LoVo (cell line): ENCODE measurements at regions not wholly inside any gene's neighbourhood (a gene's known extent, or its start where the extent isn't known, plus 50 kb on each side); places are given as distances from the start of the nearest gene placed in this dataset.
"Not testable (repeated sequence)": the region's sequence is repeated elsewhere in the genome, so short reads cannot be mapped to it uniquely, and the experiment has no call there.

Experiments
- DNase-seq: peaks from one replicate; pipeline ENCODE4 v3.0.0-alpha.2; 2016; ENCODE audit warnings: low spot score

DNA sequence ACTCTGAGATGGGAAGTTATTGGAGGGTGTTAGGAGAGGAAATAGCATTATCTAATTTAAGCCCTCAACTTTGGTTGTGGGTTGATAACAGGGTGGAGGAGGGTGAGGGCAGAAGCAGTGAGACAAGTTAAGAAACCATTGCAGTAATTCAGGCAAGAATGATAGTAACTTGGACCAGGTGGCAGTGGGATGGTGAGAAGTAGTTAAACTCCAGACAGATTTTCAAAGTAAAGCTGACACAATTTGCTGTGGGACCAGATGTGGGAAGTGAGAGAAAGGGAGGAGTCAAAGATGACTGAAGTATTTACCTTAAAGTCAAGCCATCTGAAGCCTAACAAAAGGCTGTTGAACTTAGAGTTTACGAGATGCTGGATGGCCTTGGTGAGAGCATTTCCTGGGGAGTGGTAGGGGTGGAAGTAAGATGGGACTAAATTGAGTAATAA lies 163.2 kb upstream of the KLF7 start:
- no peak for DNase-seq

DNA sequence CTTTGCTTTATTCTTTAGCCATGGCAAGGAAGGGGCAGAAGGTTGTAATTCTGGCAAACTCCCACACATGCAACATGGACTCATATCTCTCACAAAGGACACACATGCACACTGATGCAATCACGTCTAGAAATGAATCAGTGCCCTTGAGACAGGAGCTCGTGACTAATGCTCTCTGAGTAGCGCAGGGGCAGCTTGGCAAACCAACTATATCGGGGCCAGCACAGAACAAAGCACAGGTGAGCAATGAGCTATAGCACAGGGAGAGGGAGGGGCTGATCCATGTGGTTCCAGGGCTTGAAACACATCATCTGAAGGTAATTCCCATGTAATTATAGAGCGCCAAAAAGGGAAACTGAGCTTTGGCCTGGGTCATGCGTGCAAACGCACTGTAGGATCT lies 165.2 kb upstream of the KLF7 start:
- peak; percentile 22 for DNase-seq

DNA sequence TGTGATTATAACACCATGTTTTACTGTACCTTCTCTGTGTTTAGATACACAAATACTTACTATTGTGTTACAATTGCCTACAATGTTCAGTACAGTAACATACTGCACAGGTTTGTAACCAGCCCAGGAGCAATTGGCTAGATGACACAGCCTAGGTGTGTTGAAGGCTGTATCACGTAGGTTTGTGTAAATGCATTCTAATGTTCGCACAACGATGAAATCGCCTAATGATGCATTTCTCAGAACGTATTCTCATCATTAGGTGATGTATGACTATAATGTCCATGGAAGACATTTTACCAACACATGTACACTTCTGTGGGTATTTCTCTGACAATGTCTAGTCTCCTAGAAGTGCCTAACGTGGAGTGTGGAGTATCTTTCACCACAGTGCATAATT lies 165.9 kb upstream of the KLF7 start:
- DNase-seq: no peak

DNA sequence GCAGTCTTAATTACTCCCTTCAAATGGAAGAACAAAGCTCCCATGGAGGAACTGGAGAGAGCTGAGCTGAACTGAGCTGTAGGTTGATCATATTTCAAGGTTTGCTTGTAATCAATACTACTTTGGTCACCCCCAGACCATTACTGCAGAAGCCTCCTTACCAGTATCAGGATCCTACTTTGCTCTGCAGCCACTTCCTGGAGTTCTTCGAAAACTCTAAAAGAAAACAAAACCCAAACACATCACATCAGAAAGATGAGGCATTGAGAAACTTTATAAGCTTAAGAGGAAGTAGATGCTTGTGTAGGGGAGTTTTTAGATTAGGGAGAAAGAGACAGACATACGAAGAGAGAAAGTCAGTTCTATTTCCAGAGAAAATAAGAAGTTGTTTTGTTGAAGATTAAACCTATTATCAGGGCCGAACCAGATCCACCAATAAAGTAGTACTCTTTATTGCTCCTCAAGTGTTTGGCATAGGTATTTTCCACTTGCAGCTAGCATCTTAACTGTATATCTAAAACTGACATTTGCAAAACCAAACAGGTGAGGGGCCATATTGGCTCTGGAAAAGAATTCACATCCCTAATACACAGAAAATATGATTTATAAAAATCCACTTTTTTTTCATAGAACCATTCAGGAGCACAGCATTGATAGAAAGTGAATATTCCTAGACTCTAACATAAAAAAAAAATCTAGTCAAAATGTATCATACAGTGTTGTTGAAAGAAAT lies 166.9 kb upstream of the KLF7 start:
- no peak for DNase-seq

DNA sequence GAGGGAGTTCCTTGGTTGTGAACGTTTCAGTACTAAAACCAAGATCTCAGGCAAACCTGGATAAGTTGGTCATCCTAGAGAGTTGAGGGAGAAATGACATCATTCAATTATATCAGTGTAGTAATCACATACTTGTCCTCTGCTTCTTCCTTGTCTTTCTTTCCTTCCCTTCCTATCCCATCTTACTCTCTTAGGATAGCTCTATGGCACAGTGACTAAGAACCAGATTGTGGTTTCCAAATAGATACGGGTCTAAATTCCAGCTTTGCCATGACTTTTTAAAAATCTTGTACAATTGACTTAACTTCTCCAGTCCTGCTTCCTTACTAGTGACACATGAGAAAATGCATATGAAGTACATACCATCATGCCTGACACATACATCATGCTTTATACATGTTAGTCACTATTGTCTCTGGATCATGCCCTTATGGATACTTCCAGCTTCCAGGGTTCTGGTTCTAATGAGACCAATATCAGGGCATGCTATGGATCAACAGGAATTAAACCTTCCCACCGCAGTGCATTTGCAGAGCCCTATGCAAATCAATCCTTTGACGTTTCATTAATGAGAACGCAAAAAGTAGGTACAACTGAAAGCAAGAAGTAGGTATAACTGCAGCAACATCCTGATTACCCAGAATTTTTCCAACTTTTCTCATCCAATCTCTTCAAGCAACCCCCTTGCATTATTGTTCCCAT lies 168.0 kb upstream of the KLF7 start:
- no peak for DNase-seq

DNA sequence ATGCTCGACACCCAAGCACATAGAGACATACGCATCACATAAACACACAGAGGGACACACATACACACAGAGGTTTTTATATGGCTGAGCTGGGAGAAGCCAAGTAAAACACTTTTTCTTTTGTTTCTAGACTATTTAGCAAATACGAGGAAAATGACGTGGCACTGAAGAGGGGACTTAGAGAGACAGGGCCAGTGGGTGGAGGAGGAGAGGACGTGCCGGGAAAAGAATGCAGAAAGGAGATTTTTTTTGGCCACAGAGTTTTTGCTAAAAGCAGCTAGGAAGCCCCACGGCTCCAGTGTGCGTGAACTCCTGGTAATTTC lies 168.5 kb upstream of the KLF7 start:
- no peak for DNase-seq

DNA sequence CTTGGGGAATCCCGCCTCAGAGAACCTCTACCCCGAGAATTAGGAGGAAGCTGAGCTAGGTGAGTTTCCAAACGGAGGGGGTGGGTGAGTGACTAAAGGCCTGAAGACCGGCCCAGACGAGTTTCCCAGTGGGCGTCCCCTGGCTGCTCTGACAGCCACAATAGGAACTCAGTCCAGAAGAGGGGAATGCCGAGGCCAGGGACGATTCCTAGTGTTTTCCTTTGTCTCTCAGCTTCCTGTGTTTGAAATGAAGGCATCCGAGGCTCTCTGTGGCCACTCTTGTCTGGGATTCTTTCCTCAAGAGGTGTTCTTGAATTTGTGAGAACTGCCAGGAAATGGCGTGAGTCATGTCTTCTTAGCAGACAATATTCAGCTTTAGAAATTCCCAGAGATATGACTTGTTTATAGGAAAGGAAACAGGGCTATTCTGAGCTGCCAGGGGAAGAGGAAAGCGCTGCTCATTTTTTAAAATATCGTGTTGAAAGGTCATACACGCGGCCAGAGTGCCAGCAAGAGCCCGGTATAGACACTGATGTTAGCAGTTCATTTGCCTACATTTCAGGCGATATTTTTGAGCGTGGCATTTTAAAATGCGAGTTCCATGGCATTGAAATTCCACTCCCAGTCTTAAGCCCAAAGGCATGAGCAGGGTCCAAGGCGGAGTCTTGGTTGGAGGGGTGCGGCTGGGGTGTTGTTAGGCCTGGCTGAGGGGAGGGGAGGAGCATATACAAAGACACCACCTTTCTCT lies 169.1 kb upstream of the KLF7 start:
- peak; percentile 45 for DNase-seq

DNA sequence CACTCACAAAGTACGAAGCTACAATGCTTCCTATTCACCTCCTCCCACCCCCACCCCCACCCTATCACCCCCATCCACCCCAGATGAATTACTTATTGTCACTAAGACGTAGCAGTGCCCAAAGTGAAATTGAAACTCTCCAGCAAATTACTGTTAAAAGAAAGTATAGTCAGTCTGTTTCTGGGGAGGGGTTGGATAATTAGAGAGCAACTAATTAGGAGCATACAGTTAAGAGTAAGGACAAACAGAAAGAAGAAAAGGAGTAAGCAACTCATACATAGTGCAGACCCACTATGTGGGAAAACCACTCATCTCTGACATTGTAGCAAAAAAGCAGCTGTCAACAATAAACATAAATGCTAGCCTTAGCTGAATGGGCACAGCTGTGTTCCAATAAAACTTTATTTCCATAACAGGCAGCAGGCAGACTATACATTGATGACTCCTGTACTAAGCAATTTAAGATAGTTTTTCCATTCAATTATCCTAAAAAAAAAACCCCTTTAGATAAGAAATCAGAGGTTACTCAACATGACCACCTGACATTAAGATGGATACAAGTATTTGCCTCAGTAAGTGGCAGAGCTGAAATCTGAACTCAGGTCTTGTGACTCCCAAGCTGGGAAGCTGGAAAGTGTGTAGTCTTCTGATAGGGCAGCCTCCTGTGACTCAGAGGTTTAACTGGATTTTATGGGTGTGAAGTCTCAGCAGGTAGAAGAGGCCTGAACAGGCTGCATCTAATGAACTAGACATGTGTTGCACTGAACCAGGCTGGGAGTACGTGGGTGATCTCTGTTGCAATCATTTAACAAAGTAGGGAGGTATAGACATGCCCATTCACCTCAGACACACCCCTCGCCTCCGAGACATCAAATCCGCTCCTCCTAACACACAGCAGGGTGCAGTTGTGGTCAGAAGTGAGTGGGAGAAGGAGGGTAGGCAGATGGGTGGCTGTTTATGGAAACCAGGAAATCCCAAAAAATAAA lies 171.8 kb upstream of the KLF7 start:
- DNase-seq: peak; percentile 77

DNA sequence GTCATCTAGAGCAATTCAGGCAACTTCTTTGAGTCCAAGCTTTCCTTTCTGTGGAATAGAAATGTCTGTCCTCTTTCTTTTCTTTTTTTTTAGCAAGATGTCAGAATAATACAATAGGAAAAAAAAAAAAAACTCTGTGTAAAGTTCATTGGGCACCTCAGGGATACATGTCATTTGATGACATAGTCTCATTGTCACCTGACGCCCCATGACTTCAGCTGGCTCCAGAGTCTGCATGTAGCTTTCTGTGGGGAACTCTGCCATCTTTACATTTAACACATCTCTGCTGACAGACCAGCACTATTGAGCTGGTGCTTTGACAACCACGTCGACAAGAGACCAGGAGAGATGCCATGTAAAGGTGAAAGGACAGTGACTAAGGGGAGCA lies 172.5 kb upstream of the KLF7 start:
- peak; percentile 22 for DNase-seq

DNA sequence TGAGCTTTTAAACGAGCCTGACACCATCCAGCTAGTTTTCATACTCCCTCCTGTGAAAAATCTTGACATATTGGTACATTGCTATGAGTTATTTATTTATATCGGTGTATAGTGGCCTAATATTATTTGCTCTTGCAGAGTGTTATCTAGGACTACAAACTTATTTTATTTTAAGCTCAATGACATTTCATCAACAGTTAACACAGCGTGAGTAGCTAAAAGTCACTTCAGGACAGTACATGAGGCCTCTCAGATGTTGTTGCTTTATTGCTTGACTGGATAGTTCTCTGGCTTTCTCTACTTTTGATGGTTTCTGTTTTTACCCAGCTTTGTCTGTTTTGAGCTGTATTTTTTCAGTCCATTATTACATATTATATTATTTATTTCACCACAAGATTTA lies 172.9 kb upstream of the KLF7 start:
- no peak for DNase-seq

DNA sequence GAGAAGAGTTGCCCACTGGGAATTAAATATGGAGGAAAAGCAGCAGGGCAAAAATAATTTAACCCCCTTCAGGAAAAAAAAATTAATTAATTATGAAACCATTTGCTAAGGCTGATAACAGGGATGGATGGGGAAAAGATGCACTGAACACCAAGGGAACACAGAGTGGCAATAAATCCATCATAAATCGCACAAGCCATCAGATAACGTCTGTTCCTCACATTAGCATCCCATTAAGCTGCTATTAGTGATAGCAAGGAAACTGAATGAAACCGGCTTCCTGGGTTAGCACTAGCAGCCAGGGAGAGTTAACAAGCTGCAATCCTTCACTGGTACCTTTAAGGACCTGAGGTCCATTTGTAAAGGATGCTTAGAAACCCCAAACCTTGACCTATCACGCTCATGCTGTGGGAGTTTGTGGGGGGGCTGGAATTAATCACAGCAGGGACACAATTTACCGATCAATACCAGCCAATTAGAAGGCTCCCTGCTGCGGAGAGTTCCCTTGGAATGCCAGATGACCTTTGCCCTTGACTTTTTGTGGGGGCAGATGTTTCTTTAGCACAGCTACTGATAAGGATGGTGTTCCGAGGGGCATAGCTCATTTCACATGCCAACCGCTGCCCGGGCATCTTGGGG lies 175.5 kb upstream of the KLF7 start:
- DNase-seq: no peak

DNA sequence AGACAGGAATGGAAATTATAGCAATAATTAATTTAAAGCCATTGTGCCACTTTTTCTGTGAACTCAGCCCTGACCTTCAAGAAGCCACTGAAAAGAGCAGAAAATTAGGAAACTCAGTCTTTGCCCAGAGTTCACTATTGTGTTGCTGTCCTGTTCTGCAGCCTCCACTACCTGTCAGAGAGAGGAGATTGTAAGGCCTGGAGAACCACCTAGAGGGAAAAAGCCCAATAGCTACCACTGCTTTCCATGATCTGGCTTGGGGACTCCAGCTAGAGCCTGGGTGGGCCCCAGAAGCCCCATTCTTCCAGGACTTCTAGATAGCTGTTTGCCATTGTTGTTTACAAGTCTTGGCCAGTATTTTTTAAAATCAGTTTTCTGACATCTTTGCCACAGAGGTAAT lies 176.1 kb upstream of the KLF7 start:
- no peak for DNase-seq

DNA sequence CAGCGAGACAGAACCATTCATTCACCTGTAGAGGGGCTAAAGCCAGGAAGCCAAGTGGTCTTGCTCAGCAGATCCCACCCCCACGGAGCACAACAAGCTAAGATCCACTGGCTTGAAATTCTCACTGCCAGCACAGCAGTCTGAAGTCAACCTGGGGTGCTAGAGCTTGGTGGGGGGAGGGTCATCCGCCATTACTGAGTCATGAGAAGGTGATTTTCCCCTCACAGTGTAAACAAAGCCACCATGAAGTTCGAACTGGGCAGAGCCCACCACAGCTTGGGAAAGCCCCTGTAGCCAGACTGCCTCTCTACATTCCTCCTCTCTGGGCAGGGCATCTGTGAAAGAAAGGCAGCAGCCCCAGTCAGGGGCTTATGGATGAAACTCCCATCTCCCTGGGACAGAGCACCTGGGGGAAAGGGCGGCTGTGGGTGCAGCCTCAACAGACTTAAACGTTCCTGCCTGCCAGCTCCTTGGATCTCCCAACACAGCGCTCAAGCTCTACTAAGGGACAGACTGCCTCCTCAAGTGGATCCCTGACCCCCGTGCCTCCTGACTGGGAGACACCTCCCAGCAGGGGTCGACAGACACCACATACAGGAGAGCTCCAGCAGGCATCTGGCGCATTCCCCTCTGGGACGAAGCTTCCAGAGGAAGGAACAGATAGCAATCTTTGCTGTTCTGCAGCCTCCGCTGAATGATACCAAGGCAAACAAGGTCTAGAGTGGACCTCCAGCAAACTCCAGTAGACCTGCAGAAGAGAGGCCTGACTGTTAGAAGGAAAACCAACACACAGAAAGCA lies 179.0 kb upstream of the KLF7 start:
- not testable (repeated sequence) for DNase-seq

DNA sequence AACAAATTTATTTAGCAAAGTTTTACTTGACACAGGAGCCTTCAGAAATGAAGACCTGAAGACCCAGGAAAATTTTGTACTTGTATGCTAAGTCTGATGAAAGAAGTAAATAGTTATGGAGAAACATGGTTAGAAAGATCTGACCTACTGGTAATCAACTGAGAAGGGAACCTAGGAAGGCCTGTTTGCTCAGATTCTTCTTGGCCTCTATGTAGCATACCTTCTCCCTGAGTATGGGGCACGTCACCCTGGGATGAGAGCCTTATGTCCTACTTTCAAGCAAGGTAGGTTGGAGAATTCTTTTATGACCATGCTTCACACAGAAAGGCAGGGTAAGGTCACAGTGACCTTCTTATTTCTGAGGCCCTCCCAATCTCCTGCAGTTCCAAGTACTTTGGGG lies 178.6 kb upstream of the CREB1 start:
- no peak for DNase-seq

DNA sequence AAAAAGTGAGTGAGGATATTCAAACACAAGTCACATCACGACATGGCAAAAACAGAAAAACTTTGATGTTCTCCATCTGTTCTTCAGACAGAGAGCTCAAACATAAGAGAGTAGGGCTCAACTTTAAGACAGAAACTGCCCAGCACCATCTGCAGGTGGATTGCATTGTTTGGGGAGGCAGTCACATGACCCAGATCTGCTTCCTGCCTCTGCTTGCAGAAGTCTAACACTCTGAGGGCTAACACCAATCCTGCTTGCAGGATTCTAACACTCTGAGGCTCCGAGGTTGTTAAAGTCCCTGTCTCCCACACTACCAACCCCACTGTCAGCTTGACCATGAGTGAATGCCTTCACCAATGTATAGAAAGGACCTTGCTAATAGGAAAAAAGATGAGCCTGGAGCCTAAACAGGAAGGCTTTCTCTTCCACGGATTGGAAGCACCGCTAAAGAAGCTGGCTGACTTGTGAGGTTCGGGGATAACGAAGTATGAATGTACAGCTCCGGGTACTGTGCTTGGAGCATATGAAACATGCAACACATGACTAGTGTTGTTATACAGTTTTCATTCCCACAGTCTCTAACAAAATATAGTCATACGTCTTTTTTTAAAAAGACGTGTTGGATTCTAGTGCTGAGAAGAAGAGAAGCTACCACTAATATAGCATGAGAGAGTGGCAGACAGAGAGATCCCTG lies 176.6 kb upstream of the CREB1 start:
- DNase-seq: no peak

DNA sequence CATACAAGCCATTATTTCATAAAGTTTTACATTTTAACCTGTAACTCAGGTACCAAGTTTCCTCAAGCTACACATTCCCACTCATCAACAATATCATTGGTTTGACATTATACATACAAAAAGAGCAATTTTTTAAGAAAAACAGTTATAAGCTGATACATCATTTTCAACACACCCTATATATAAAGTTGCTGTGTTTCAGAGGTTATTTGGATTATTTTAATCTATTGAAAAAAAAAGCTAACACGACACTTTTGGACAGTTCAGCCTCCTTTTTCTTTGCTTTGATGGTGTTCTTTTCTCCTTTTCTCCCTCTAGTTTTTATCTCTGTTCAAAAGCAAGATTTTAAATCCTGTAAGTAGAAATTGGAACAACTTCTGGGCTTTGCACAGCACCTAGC lies 175.9 kb upstream of the CREB1 start:
- no peak for DNase-seq

DNA sequence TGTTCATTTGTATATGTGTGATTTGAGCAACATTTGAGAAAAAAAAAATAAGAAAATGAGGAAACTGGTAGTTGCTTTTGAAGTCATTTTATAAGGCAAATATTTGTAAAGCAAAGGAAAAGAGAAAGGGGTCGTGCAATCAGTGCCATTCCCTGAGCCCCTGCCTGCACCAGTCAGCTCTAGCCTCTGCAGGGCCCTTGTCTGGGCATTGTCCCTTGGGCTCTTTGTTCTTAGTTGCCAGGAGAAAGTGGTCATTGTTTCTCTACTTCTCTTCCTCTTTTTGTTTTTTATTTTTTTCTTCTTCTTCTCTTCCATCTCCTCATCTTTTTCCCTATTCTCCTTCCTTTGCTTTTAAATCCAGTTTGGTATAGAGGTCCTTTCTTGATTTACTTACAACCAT lies 175.3 kb upstream of the CREB1 start:
- no peak for DNase-seq

DNA sequence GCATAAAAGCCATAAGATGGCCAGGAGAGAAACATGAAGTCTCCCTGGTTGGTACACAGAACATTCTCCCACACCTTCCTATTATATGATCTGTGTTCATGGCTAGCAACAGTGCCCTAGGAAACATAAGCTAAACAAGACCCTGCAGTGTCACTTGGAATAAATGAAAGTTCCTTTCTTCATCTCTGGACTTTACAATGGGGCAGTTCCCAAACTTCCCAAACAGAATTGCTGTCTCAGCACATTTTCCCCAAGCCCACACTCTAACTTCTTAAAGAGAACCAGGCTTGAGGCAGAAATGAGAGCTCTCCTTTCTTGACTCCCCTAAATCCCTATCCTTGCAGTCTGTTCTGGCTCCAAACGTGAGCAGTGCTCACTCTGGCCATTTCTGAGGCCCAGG lies 173.2 kb upstream of the CREB1 start:
- DNase-seq: no peak

DNA sequence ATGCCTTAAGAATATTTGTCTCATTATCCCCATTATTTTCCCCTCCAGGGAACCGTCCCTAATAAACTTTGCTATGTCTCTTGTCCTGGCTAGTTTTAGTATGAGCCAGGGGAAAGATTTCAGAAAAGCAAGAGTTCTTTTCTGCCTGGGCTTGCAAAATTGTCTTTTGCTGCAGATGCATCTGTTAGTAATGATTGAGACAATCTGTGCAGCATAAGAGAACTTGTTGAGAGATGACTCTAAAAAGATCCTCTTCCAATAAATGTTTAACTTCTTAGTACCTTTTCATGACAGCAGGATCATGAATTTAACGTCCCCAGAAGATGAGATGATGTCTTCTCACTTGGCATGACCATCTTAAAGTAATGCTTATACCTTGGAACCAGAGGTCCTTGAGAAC lies 172.5 kb upstream of the CREB1 start:
- no peak for DNase-seq

DNA sequence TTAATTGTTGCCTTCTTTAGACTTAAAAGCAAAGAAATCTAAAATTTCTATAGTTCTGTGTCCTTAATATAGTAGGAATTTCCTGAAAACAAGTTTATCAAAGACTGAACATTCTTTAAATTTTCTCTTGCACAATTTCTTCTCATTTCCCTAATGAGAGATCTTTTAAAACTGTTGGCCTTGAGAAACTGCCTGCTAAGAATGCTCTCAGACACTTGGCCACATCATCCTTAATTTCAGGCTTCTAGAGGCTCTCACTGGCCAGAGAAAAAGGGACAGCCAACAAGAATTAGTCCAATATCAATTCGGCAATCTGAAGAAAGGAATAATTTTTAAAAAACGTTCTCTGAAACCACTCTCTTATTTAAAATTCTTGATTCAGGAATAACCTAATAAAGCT lies 167.0 kb upstream of the CREB1 start:
- DNase-seq: no peak
